KMS-11 (cell line): ENCODE measurements at regions not wholly inside any gene's neighbourhood (a gene's known extent, or its start where the extent isn't known, plus 50 kb on each side); places are given as distances from the start of the nearest gene placed in this dataset.

Experiments
- H2AFZ ChIP-seq: fragments of 200-600 bp; sonication (generic); 2 replicates; pipeline ENCODE4 v1.6.1; 2016; ENCODE audit warnings: antibody characterized with exemption, mixed run types, low read depth
- H3K27ac ChIP-seq: fragments of 200-600 bp; sonication (generic); 2 replicates; pipeline ENCODE4 v1.6.1; 2016; ENCODE audit warnings: mild to moderate bottlenecking, mixed run types
- H3K27me3 ChIP-seq: fragments of 200-600 bp; sonication (generic); 2 replicates; pipeline ENCODE4 v1.6.1; 2017; ENCODE audit warnings: mild to moderate bottlenecking, low read depth, mixed run types, moderate library complexity; ENCODE audit not compliant: insufficient read depth
- H3K36me3 ChIP-seq: fragments of 200-600 bp; sonication (generic); 2 replicates; pipeline ENCODE4 v1.6.1; 2017; ENCODE audit warnings: mild to moderate bottlenecking, mixed run types; ENCODE audit not compliant: insufficient read depth
- H3K4me1 ChIP-seq: fragments of 200-600 bp; sonication (generic); 2 replicates; pipeline ENCODE4 v1.6.1; 2016; ENCODE audit warnings: mild to moderate bottlenecking, low read depth, mixed run types; ENCODE audit not compliant: poor library complexity, severe bottlenecking
- H3K4me2 ChIP-seq: fragments of 200-600 bp; sonication (generic); 2 replicates; pipeline ENCODE4 v1.7.0; 2016; ENCODE audit warnings: mild to moderate bottlenecking, mixed run types
- H3K4me3 ChIP-seq: fragments of 200-600 bp; sonication (generic); IDR thresholded peaks from 2 replicates; pipeline ENCODE4 v1.6.1; 2017; ENCODE audit warnings: low read depth, low read length, mixed read lengths; ENCODE audit not compliant: insufficient read depth
- H3K79me2 ChIP-seq: fragments of 200-600 bp; sonication (generic); 2 replicates; pipeline ENCODE4 v1.6.1; 2016; ENCODE audit warnings: low read depth, mixed run types; ENCODE audit not compliant: insufficient read depth
- H3K9ac ChIP-seq: fragments of 200-600 bp; sonication (generic); 2 replicates; pipeline ENCODE4 v1.6.1; 2016; ENCODE audit warnings: mild to moderate bottlenecking, mixed run types
- H4K20me1 ChIP-seq: fragments of 200-600 bp; sonication (generic); 2 replicates; pipeline ENCODE4 v1.6.1; 2016; ENCODE audit warnings: mild to moderate bottlenecking, mixed run types; ENCODE audit not compliant: insufficient read depth
- CTCF ChIP-seq: fragments of 200-600 bp; sonication (generic); conservative IDR thresholded peaks from 2 replicates; pipeline ENCODE4 v1.6.1; 2017; ENCODE audit warnings: low read depth, mild to moderate bottlenecking, antibody characterized with exemption, low read length, moderate library complexity, mixed read lengths

- no peak for TF ChIP-seq CTCF
- no peak overlapping the region for H3K4me3 ChIP-seq
- no peaks in the 10 kb centered on the region for H3K36me3 ChIP-seq
- no peaks in the 10 kb centered on the region for H4K20me1 ChIP-seq
- H3K27ac ChIP-seq = no peak overlapping the region
- H3K4me2 ChIP-seq = no peak overlapping the region
- H3K9ac ChIP-seq = no peak overlapping the region
- H3K79me2 ChIP-seq = no peaks in the 10 kb centered on the region
- H2AFZ ChIP-seq = no peak overlapping the region
- no peaks in the 10 kb centered on the region for H3K27me3 ChIP-seq
- peaks cover 11% of the 10 kb centered on the region for H3K4me1 ChIP-seq
Observed at GRCh38 chr12:94722664-94723063, 72.3 kb upstream of the TMCC3 start.

- no peaks in the 10 kb centered on the region for H3K27me3 ChIP-seq
- no peak overlapping the region for H3K4me3 ChIP-seq
- H3K27ac ChIP-seq = no peak overlapping the region
- no peak for TF ChIP-seq CTCF
- H3K4me2 ChIP-seq = no peak overlapping the region
- H3K4me1 ChIP-seq = peaks cover 14% of the 10 kb centered on the region
- H3K79me2 ChIP-seq = no peaks in the 10 kb centered on the region
- H3K36me3 ChIP-seq = no peaks in the 10 kb centered on the region
- H4K20me1 ChIP-seq = no peaks in the 10 kb centered on the region
- no peak overlapping the region for H2AFZ ChIP-seq
- H3K9ac ChIP-seq = no peak overlapping the region
Observed at GRCh38 chr12:94721173-94721572, 70.8 kb upstream of the TMCC3 start.

GRCh38 chr12:94718114-94718513, 67.8 kb upstream of the TMCC3 start:
- no peaks in the 10 kb centered on the region for H3K79me2 ChIP-seq
- no peak overlapping the region for H2AFZ ChIP-seq
- peak overlapping the region; percentile 31; the same call in 1 of the 2 replicates for H3K4me2 ChIP-seq
- no peak overlapping the region for H3K9ac ChIP-seq
- no peak overlapping the region for H3K27ac ChIP-seq
- H3K4me3 ChIP-seq = no peak overlapping the region
- no peaks in the 10 kb centered on the region for H3K27me3 ChIP-seq
- H3K4me1 ChIP-seq = peaks cover 14% of the 10 kb centered on the region
- H3K36me3 ChIP-seq = no peaks in the 10 kb centered on the region
- H4K20me1 ChIP-seq = no peaks in the 10 kb centered on the region
- no peak for TF ChIP-seq CTCF

- H3K4me2 ChIP-seq = peak overlapping the region; percentile 31; the same call in 1 of the 2 replicates
- H3K27me3 ChIP-seq = no peaks in the 10 kb centered on the region
- TF ChIP-seq CTCF = no peak
- no peak overlapping the region for H3K4me3 ChIP-seq
- no peak overlapping the region for H3K27ac ChIP-seq
- H3K4me1 ChIP-seq = peaks cover 14% of the 10 kb centered on the region
- H3K9ac ChIP-seq = no peak overlapping the region
- H2AFZ ChIP-seq = no peak overlapping the region
- no peaks in the 10 kb centered on the region for H3K36me3 ChIP-seq
- H3K79me2 ChIP-seq = no peaks in the 10 kb centered on the region
- H4K20me1 ChIP-seq = no peaks in the 10 kb centered on the region
Observed at GRCh38 chr12:94717656-94718055, 67.3 kb upstream of the TMCC3 start.
